Stimulated activated CD4-positive, alpha-beta T cell treated with anti-CD3 and anti-CD28 coated beads, TNF-alpha, amount 100 ng/mL, for 48 hours (primary cell): ENCODE measurements at regions not wholly inside any gene's neighbourhood (a gene's known extent, or its start where the extent isn't known, plus 50 kb on each side); places are given as distances from the start of the nearest gene placed in this dataset.

Source experiments
- DNase-seq, 3 donors: peaks; one replicate each; pipeline ENCODE4 v3.0.0-alpha.2; 2020; ENCODE audit warnings: low read depth in 3 of 3

GRCh38 chrX:26026179-26026578 is 112.0 kb upstream of the MAGEB18 start:
- no peak for DNase-seq

DNA sequence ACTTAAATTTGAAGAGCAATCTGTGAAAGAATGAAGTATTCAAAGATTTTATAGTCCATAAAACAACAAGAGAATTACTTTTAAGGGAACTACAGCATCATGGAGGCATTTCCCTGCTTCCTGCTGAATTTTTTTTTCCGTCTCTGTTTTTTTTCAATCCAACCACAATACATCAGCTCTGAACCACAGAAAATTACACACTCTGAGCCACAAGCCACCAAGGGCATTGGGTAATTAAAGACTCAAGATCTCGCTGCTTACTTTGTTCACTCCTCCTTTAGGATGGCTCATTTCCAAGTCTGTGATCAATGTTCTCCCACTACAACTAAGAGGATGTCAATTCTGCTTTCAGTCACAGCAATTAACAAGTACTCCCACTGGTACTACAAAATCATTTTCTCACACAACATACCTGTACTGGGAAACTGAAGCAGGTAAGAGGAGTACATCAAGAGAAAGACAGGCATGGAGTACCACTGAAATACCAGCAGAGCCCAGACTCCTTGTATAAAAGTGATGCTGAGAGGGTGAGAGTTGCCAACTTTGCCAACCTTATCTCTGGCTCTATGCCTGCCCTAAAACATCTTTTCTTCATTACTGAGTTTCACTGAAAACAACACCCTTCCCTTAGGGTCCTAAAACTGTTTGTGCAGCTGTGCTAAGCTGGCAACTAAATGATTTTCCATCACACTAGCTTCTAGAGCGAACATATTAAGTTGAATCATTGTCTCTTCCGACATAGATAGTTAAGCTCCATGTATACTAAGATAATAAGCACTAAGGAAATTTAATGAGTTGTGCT is 105.8 kb upstream of the MAGEB18 start:
- no peak for DNase-seq

- no peak for DNase-seq
Measured at GRCh38 chrX:26037367-26037766, 100.8 kb upstream of the MAGEB18 start.

- DNase-seq: no peak
Measured at GRCh38 chrX:26050099-26050498, 88.0 kb upstream of the MAGEB18 start.

DNA sequence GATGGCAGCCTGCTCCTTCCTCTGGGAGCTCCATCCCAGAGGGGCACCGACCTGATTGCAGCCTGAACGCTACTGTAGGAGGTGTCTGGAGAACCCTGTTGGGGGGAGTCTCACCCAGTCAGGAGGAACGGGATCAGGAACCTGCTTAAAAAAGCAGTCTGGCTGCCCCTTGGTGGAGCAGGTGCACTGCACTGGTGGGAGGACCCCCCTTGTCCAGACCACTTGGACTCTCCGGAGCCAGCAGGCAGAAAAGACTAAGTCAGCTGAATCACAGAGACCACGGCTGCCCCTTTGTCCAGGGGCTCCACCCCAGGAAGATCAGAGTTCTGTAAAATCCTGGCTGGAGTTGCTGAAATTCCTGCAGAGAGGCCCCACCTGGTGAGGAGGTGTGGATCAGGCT is 67.3 kb upstream of the MAGEB18 start:
- no peak for DNase-seq

DNA sequence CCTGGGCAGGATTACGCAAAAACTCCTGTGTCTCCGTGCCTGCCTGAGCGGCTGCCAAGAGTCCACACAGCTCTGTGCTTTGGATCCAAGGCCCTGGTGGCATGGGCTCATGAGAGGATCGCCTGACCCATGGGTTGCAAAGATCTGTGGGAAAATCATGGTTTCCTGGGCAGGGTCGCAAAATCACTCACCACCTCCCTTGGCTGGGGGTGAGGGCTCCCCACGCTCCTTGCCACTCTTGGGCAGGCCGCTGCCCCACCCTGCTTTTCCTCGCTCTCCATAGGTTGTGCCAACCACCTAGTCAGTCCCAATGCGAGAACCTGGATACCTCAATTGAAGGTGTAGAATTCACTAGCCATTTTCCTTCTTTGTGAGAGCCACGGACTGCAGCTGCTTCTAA is 66.5 kb upstream of the MAGEB18 start:
- DNase-seq: no peak

GRCh38 chrX:26083093-26083492 is 55.0 kb upstream of the MAGEB18 start:
- no peak for DNase-seq
